HEK293 (cell line): ENCODE measurements at regions not wholly inside any gene's neighbourhood (a gene's known extent, or its start where the extent isn't known, plus 50 kb on each side); places are given as distances from the start of the nearest gene placed in this dataset.

Experiments used
- CTCF ChIA-PET: fragments of 350-600 bp; formaldehyde crosslinking; extraction: SDS; loops from one replicate; lab custom pipeline; 2021; ENCODE audit warnings: antibody characterized with exemption; lab: Yijun Ruan, JAX
- POLR2A ChIA-PET: fragments of 300-600 bp; formaldehyde crosslinking; extraction: SDS; loops from one replicate; lab custom pipeline; 2020; ENCODE audit warnings: antibody characterized with exemption, inconsistent platforms; lab: Yijun Ruan, JAX
- H3K27ac ChIP-seq: fragments of 200-500 bp; sonication (Bioruptor generic); 2 replicates; pipeline ENCODE4 v1.5.1; 2014; ENCODE audit warnings: low read depth, low read length, control low read depth, inconsistent platforms; ENCODE audit errors: extremely low read depth
- H3K36me3 ChIP-seq, 2 experiments: fragments of 200-500 bp in 1 of 2; sonication (Bioruptor generic) in 1 of 2; 1 replicate in 1 of 2; 2 replicates in 1 of 2; pipeline ENCODE4 v1.5.1; 2014 to 2017; ENCODE audit warnings: inconsistent platforms in 2 of 2, low read length in 2 of 2; ENCODE audit not compliant: control insufficient read depth in 2 of 2, insufficient read depth in 1 of 2
- H3K4me1 ChIP-seq: fragments of 200-500 bp; sonication (Bioruptor generic); 2 replicates; pipeline ENCODE4 v1.5.1; 2014; ENCODE audit warnings: mild to moderate bottlenecking, low read length, inconsistent platforms; ENCODE audit not compliant: control insufficient read depth, insufficient read depth
- H3K4me3 ChIP-seq: 2 replicates; pipeline ENCODE4 v1.5.1; 2011; ENCODE audit warnings: low read depth, mild to moderate bottlenecking, control low read depth, low read length, moderate library complexity
- H3K9me3 ChIP-seq: fragments of 200-500 bp; sonication (Bioruptor generic); 2 replicates; pipeline ENCODE4 v1.5.1; 2014; ENCODE audit warnings: low read depth, low read length, inconsistent platforms; ENCODE audit not compliant: control insufficient read depth, insufficient read depth
- MEIS1 ChIP-seq: sonication (generic); formaldehyde crosslinking; IDR thresholded peaks from 2 replicates; pipeline ENCODE4 v1.8.1; 2022; ENCODE audit warnings: missing genetic modification reagents, mild to moderate bottlenecking, borderline replicate concordance
- SCRT2 ChIP-seq: fragments of 450-650 bp; formaldehyde crosslinking; IDR thresholded peaks from 2 replicates; pipeline ENCODE4 v1.5.1; 2016; ENCODE audit warnings: missing biosample characterization, missing genetic modification characterization
- SP3 ChIP-seq: fragments of 450-650 bp; formaldehyde crosslinking; IDR thresholded peaks from 2 replicates; pipeline ENCODE4 v1.5.1; 2016; ENCODE audit warnings: missing biosample characterization, missing genetic modification characterization
- SP7 ChIP-seq: fragments of 450-650 bp; formaldehyde crosslinking; IDR thresholded peaks from 2 replicates; pipeline ENCODE4 v1.5.1; 2016; ENCODE audit warnings: missing biosample characterization, missing genetic modification characterization
- ZBTB49 ChIP-seq: fragments of 450-650 bp; formaldehyde crosslinking; IDR thresholded peaks from 2 replicates; pipeline ENCODE4 v1.5.1; 2016; ENCODE audit warnings: missing biosample characterization, missing genetic modification characterization, low read depth
- ZBTB8A ChIP-seq: fragments of 450-650 bp; formaldehyde crosslinking; IDR thresholded peaks from 2 replicates; pipeline ENCODE4 v1.5.1; 2016; ENCODE audit warnings: missing biosample characterization, missing genetic modification characterization
- ZNF155 ChIP-seq: fragments of 450-650 bp; formaldehyde crosslinking; IDR thresholded peaks from 2 replicates; pipeline ENCODE4 v1.5.1; 2016; ENCODE audit warnings: missing biosample characterization, missing genetic modification characterization
- ZNF157 ChIP-seq: fragments of 450-650 bp; formaldehyde crosslinking; IDR thresholded peaks from 2 replicates; pipeline ENCODE4 v1.5.1; 2016; ENCODE audit warnings: missing biosample characterization, missing genetic modification characterization
- ZNF221 ChIP-seq: fragments of 450-650 bp; formaldehyde crosslinking; IDR thresholded peaks from 2 replicates; pipeline ENCODE4 v1.5.1; 2017; ENCODE audit warnings: missing biosample characterization, missing genetic modification characterization, borderline replicate concordance
- ZNF23 ChIP-seq: fragments of 450-650 bp; formaldehyde crosslinking; IDR thresholded peaks from 2 replicates; pipeline ENCODE4 v1.5.1; 2016; ENCODE audit warnings: missing biosample characterization, missing genetic modification characterization, borderline replicate concordance
- ZNF266 ChIP-seq: fragments of 450-650 bp; formaldehyde crosslinking; IDR thresholded peaks from 2 replicates; pipeline ENCODE4 v1.5.1; 2016; ENCODE audit warnings: missing biosample characterization, missing genetic modification characterization, low read depth
- ZNF394 ChIP-seq: fragments of 450-650 bp; formaldehyde crosslinking; IDR thresholded peaks from 2 replicates; pipeline ENCODE4 v1.5.1; 2016; ENCODE audit warnings: missing biosample characterization, missing genetic modification characterization, mild to moderate bottlenecking, moderate library complexity, borderline replicate concordance
- ZNF449 ChIP-seq: fragments of 450-650 bp; formaldehyde crosslinking; IDR thresholded peaks from 2 replicates; pipeline ENCODE4 v1.5.1; 2017; ENCODE audit warnings: missing biosample characterization, mild to moderate bottlenecking, missing genetic modification characterization, moderate library complexity
- ZNF548 ChIP-seq: fragments of 450-650 bp; formaldehyde crosslinking; IDR thresholded peaks from 2 replicates; pipeline ENCODE4 v1.5.1; 2016; ENCODE audit warnings: missing biosample characterization, missing genetic modification characterization
- ZNF654 ChIP-seq: fragments of 450-650 bp; formaldehyde crosslinking; IDR thresholded peaks from 2 replicates; pipeline ENCODE4 v1.5.1; 2016; ENCODE audit warnings: low read depth, missing biosample characterization, missing genetic modification characterization
- ZSCAN5A ChIP-seq: fragments of 450-650 bp; formaldehyde crosslinking; IDR thresholded peaks from 2 replicates; pipeline ENCODE4 v1.5.1; 2016; ENCODE audit warnings: missing biosample characterization, missing genetic modification characterization

- CTCF ChIA-PET, result no interaction called here
- POLR2A ChIA-PET, result no interaction called here
Observed at GRCh38 chr2:126752876-126753275, 96.9 kb downstream of the GYPC start.

DNA sequence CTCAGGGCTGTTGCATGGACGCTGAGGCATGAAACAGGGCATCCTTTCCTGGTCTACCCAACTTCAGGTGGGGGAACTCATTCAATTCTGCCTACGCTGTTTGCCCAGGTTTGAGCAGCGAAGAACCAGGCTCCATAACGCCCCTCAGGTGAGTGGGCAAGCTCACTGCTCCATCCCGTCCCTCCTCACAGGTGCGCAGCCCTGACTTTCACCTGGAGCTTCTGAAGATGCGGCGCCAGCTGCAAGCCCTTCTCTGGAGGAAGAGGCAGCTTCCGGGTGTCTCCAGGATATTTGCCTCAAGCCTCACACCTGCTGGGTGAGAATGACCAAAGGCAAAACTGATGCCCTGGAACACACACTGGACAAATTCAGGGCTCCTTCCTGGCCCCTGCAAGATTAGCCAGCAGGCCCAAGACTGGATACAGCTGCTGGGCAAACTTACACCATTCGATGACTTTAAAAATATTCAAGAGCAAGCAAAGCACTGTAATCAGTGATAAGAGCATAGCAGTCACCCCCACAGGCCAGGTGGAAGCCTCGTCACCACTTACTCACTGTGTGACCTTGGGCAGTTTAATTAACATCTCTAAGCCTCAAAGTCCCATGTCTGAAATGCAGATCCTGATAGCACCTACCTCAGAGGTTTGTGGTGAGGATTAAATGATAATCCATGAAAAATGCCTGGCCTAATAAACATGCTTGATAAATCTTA lies 97.7 kb downstream of the GYPC start:
- Histone ChIP-seq H3K9me3 (no peaks in the 10 kb centered on the region), H3K27ac (no peak overlapping the region), H3K4me1 (no peaks in the 10 kb centered on the region), H3K36me3 (no peaks in the 10 kb centered on the region), H3K4me3 (no peak overlapping the region)
- ChIA-PET CTCF (no interaction called here), POLR2A (no interaction called here)
- no peak for TF ChIP-seq ZNF449 (tag by site-specific recombination)
- TF ChIP-seq SCRT2 (tag by site-specific recombination), result no peak
- TF ChIP-seq ZBTB8A (tag by site-specific recombination), result no peak
- no peak for TF ChIP-seq SP3
- TF ChIP-seq ZNF157 (tag by site-specific recombination), result no peak

More at GRCh38 chr2:126752876-126753275, 96.9 kb downstream of the GYPC start:
- H3K4me3 ChIP-seq, result no peak overlapping the region
- H3K4me1 ChIP-seq, result no peaks in the 10 kb centered on the region
- no peaks in the 10 kb centered on the region for H3K36me3 ChIP-seq
- TF ChIP-seq ZNF654 (tag by site-specific recombination) (no peak), ZNF23 (tag by site-specific recombination) (no peak), ZBTB49 (tag by site-specific recombination) (no peak), ZSCAN5A (tag by site-specific recombination) (no peak), MEIS1 (no peak), ZNF394 (tag by site-specific recombination) (no peak), SP7 (tag by site-specific recombination) (no peak)
- H3K9me3 ChIP-seq, result no peaks in the 10 kb centered on the region
- no peak overlapping the region for H3K27ac ChIP-seq

- Histone ChIP-seq H3K9me3 (no peaks in the 10 kb centered on the region), H3K4me1 (no peaks in the 10 kb centered on the region), H3K27ac (no peak overlapping the region), H3K4me3 (no peak overlapping the region), H3K36me3 (no peaks in the 10 kb centered on the region)
- TF ChIP-seq ZNF548 (tag by site-specific recombination) (no peak), ZNF155 (tag by site-specific recombination) (no peak), ZNF266 (tag by site-specific recombination) (no peak), ZNF221 (tag by site-specific recombination) (no peak)
- CTCF ChIA-PET, result interaction anchor here (0.6 kb wide), 1 partner anchor 227 kb away, joined by 3 read pairs; no protein-coding TSS in a partner anchor
- POLR2A ChIA-PET, result no interaction called here
Observed at GRCh38 chr2:126754240-126755004, 98.5 kb downstream of the GYPC start.
